H7 (cell line): ENCODE measurements at regions not wholly inside any gene's neighbourhood (a gene's known extent, or its start where the extent isn't known, plus 50 kb on each side); places are given as distances from the start of the nearest gene placed in this dataset.
"Not testable (repeated sequence)": the region's sequence is repeated elsewhere in the genome, so short reads cannot be mapped to it uniquely, and the experiment has no call there.

Experiments
- DNase-seq: peaks from one replicate; pipeline ENCODE4 v3.0.0; 2012
- H3K27me3 ChIP-seq: 2 replicates; pipeline ENCODE4 v1.6.0; 2011; ENCODE audit warnings: mild to moderate bottlenecking, low read length; ENCODE audit not compliant: control insufficient read depth, insufficient read depth
- H3K36me3 ChIP-seq: replicated peaks from 2 replicates; pipeline ENCODE4 v1.5.1; 2011; ENCODE audit warnings: low read length; ENCODE audit not compliant: control insufficient read depth, insufficient read depth
- H3K4me3 ChIP-seq: 2 replicates; pipeline ENCODE4 v1.5.1; 2011; ENCODE audit warnings: low read depth, mild to moderate bottlenecking, control low read depth, low read length, moderate library complexity; ENCODE audit not compliant: insufficient read depth

DNA sequence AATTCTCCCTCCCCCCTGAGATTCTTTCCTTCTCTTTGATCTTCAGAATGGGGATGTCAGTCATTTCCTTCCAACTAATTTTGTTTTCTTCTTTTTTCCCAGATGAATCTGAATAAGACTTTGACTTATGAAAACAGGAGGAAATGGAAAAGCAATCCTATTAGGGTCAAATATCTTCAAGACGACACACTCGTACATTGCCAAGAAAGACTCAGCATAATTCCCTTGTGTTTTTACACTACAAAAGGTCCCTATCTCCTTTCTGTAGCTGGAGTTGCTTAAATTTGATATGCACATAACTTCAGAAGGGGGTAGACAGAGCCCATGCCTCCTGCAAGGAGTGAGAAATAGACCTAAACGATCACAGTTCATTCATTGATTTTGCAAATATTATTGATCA lies 230.3 kb upstream of the RBBP8 start:
- Histone ChIP-seq H3K36me3 (no peaks in the 10 kb centered on the region), H3K27me3 (no peaks in the 10 kb centered on the region), H3K4me3 (no peak overlapping the region)
- DNase-seq, result no peak

DNA sequence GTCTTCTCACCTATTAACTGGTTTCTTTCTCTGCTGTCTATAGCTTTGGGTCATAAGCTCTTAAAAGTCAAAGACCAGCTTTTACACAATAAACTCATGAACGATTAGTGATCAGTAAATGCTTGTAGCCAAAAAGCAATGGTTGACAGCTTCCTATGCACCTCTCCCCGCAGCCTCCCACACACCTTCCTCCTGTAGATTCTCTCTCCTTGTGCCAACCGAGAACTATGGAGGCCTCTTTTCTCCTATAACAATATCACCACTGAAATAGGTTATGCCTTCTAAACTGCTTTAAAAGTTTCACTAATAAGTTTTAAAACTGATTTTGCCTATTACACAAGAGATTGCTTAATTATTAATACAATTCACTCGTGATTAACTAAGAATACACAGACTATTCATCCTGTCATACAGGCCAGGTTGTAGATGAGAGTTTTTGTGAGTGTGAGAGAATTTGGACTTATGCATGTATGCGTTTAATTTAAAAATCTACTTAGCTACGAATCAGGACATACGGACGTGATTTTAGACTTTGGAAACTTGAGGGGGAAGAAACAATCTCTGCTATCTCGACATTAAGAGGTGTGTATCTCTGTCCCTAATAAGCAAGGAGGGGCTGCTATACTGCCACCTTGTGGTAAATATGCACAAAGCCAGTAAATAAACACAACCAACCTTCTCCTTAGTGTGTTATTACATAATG lies 229.1 kb upstream of the RBBP8 start:
- DNase-seq, result peak; percentile 72
- no peak overlapping the region for H3K4me3 ChIP-seq
- H3K36me3 ChIP-seq, result no peaks in the 10 kb centered on the region
- H3K27me3 ChIP-seq, result no peaks in the 10 kb centered on the region

DNA sequence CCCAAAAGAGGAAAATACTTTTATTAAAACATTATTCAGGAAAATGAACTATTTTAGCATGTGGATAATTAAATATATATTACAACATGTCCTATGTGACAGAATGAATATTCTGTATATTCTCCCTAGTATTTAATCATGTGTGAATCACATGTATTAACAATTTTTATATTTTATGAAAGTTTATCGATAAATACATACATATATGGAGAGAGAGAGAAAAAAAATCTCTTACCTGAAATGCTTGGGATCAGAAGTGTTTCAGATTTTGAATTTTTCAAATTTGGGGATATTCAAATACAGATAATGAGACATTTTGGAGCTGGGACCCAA lies 228.6 kb upstream of the RBBP8 start:
- no peaks in the 10 kb centered on the region for H3K36me3 ChIP-seq
- no peak for DNase-seq
- H3K27me3 ChIP-seq, result no peaks in the 10 kb centered on the region
- H3K4me3 ChIP-seq, result no peak overlapping the region

DNA sequence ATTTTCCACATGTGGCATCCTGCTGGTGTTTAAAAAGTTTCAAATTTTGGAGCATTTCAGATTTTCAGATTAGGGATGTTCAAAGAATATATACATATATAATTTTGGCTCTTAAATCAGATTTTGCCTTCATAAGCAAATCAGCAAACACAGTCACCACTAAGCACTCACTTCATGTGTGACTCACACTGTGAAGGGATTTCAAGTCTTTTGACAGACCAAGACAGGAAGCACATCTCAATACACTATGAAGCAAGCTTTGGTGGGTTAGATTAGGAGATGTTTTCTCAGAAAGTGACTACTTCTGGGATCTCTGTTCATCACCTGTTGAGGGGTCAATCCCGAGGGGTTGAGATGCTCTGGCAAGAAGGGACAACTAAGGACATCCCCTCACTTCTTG lies 227.8 kb upstream of the RBBP8 start:
- H3K36me3 ChIP-seq, result no peaks in the 10 kb centered on the region
- H3K27me3 ChIP-seq, result no peaks in the 10 kb centered on the region
- DNase-seq, result no peak
- H3K4me3 ChIP-seq, result no peak overlapping the region

DNA sequence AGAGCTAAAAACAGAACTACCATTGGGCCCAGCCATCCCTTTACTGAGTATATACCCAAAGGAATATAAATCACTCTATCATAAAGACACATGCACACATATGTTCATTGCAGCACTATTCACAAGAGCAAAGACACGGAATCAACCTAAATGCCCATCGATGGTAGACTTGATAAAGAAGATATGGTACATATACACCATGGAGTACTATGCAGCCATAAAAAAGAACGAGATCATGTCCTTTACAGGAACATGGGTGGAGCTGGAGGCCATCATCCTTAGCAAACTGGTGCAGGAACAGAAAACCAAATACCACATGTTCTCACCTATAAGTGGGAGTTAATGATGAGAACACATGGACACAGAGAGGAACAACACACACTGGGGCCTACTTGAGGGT lies 227.1 kb upstream of the RBBP8 start:
- not testable (repeated sequence) for H3K4me3 ChIP-seq, H3K27me3 ChIP-seq, DNase-seq, H3K36me3 ChIP-seq

DNA sequence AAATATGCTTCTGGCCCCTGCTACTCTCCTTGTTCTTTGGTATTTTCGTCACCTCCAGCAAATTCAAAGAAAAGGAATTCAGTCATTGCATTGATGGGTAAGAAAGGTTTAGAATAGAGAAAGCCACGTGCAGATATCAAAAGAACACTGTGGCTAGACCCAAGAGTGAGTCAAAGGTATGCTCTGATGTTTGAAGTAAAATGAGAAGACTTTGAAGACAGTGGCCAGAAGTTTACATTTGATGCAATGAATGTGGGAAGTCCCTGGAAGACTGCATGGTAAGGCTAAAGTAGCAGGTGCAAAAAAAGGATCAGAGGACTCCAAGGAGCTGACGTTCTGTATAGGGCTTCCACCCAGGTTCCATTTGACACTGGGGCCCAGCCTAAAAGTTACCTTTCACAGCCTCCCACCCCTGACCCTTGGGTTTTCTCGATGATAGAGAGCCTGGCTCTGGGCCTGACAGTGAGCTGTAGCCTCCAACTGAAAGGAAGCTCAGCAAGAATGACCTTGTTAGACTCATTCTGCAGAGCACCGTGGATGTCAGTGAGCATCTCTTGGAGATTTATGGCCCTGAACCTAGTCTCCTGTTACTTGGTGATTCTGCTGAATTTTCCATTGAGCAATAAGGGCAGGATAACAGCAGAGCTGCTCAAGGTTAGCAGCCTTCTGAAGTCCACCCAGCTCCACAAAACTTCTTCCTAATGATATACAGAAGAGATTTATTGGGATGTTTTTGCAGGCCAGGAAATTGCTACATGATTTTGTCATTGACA lies 223.7 kb upstream of the RBBP8 start:
- no peak for DNase-seq
- H3K4me3 ChIP-seq, result no peak overlapping the region
- H3K27me3 ChIP-seq, result no peaks in the 10 kb centered on the region
- no peaks in the 10 kb centered on the region for H3K36me3 ChIP-seq

DNA sequence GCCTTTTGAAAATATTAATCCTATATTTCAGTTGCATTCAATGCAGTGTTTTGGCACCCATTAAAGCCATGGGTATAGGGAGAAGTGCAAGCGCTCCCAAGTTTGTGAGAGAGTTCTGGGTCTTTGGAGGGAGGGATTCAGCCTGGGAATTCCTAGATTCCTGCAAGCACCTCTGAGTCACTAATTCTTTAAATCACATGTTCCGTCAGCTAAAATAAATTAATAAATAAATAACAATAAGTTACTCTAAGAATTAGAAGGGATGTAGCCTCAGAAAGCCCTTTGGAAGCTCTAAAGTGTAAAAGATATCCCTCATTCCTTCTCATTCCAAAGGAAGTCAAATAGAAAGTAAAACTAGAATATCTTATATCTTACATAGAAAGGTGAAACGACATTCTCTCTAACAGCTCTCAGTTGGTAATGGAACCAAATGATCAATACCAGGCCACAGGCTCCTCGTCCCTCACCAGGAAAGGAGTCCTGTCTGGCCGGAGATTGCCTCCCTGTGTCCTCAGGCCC lies 222.4 kb upstream of the RBBP8 start:
- H3K4me3 ChIP-seq, result no peak overlapping the region
- no peak for DNase-seq
- no peaks in the 10 kb centered on the region for H3K36me3 ChIP-seq
- H3K27me3 ChIP-seq, result no peaks in the 10 kb centered on the region

DNA sequence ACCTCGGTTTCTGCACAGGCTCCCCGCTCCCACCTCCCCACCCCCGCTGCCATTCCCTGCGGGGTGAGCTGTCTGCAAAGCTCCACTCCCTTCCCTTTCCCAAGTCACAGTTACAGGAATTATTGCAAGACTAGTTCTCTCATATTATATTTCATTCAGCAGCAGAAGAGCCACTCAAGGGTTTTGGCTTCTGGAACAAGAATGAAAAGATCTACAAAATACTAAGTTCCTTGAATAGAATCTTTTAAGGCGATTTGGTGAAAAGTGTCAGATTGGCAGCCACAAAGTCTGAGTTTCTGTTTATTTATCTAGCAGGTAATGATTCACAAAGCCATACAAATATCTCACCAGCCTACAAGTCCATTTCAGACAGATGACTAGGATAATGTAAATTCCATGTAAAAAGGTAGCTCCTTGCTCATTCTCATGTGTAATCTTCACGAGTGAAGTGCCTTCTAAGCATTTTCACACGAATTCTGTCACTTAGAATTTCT lies 221.9 kb upstream of the RBBP8 start:
- no peak overlapping the region for H3K4me3 ChIP-seq
- H3K36me3 ChIP-seq, result no peaks in the 10 kb centered on the region
- peak; percentile 61 for DNase-seq
- H3K27me3 ChIP-seq, result no peaks in the 10 kb centered on the region

DNA sequence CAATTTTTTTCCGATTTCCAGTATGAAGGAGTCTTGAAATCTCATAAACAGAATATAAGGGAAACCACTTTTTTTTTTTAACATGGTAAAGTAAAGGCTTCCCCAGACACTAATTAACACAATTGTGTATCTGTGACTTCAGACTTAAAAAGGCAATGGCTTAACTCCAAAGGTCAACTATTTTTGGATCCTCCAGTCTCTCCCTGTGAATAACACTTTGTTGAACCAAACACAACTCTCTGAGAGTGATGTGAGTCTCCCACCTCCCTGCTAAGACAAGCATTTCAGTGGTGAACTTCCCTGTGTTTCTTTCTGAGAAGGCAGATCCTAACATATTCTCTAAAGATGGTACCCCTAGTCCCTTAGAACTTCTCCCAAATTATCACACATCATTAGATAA lies 219.6 kb upstream of the RBBP8 start:
- DNase-seq, result no peak
- no peaks in the 10 kb centered on the region for H3K27me3 ChIP-seq
- H3K4me3 ChIP-seq, result no peak overlapping the region
- no peaks in the 10 kb centered on the region for H3K36me3 ChIP-seq

DNA sequence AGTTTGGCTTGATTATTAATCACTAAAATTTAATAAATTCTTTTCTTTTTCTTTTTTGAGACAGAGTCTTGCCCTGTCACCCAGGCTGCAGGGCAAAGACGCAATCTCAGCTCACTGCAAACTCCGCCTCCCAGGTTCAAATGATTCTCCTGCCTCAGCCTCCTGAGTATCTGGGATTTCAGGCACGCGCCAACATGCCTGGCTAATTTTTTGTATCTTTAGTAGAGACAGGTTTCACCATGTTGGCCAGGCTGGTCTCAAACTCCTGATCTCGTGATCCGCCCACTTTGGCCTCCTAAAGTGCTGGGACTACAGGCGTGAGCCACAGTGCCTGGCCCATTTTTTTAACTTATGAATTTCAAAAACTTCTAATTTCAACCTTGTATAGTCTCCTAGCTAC lies 215.6 kb upstream of the RBBP8 start:
- H3K27me3 ChIP-seq, H3K4me3 ChIP-seq: not testable (repeated sequence)

DNA sequence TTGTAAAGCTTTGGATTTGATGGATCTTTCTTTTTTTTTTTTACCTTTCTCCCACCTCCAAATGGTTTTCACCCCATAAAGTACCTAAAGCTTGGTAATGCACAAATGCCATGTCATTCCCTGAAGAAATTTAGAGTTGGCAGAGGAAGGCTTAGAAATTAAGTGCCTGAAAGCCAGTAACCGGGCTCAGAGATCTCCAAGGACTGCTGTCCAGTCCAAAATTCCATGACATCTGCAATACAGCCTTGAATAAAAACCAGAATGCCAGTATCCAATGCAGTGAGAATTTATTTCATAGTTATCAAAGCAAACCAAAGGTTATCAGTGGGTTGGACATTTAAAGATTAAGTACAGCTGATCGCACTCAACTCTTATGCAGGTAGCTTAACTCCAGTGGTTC lies 209.9 kb upstream of the RBBP8 start:
- no peaks in the 10 kb centered on the region for H3K36me3 ChIP-seq
- no peak overlapping the region for H3K4me3 ChIP-seq
- no peaks in the 10 kb centered on the region for H3K27me3 ChIP-seq
- no peak for DNase-seq

More for the DNA sequence above, 215.6 kb upstream of the RBBP8 start:
- not testable (repeated sequence) for H3K36me3 ChIP-seq, DNase-seq

DNA sequence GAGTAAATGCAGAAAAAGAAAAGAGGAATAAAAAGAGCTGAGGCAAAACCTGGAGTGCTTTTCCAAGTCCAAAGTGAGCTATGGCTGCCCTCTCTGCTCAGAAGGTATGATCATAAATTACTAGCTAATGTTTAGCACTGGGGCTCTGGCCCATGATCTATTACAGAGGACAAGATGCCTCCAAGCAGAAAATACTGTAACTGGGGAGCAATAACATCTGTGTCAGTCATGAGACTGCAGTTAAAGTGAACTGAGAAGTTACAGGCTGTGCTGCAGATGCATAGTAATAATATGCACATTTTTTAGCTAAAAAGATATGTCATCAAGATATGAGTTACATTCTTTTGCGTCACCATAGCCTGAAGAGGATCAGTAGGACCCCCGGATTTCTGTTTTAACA lies 209.4 kb upstream of the RBBP8 start:
- Histone ChIP-seq H3K36me3 (no peaks in the 10 kb centered on the region), H3K27me3 (no peaks in the 10 kb centered on the region), H3K4me3 (no peak overlapping the region)
- no peak for DNase-seq

DNA sequence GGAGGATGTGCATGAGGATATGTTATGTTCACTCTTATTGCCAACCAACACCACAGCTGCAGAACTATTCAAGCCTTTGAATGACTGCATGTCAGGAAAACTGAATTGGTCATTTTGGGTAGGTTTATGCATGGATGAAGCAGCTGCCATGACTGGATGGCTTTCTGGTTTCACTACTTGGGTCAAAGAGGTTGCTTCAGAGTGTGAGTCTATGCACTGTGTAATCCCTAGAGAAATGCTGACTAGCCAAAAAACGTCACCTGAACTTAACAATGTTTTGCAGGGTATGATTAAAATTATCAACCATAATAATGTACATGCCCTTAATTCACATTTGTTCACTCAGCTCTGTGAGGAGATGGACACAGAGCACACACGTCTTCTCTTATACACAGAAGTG lies 206.7 kb upstream of the RBBP8 start:
- Histone ChIP-seq H3K36me3 (no peaks in the 10 kb centered on the region), H3K4me3 (no peak overlapping the region), H3K27me3 (no peaks in the 10 kb centered on the region)
- no peak for DNase-seq

DNA sequence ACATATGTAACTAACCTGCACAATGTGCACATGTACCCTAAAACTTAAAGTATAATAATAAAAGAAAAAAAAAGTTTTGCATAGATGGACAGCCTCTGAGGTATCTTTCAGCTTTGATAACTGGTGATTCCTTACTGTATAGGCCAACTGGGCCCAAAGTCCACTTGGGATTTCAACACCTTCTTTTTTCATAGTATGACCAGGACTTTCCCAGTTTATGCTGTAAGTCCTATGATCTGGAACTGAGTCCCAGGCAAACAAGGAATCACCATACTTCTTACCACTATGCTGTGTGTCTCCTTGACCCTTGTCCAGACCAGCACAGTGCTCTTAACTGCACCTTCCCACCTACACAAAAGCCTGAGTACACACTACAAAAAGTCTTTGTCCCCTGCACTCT lies 205.1 kb upstream of the RBBP8 start:
- Histone ChIP-seq H3K4me3 (no peak overlapping the region), H3K27me3 (no peaks in the 10 kb centered on the region), H3K36me3 (no peaks in the 10 kb centered on the region)
- DNase-seq, result no peak

DNA sequence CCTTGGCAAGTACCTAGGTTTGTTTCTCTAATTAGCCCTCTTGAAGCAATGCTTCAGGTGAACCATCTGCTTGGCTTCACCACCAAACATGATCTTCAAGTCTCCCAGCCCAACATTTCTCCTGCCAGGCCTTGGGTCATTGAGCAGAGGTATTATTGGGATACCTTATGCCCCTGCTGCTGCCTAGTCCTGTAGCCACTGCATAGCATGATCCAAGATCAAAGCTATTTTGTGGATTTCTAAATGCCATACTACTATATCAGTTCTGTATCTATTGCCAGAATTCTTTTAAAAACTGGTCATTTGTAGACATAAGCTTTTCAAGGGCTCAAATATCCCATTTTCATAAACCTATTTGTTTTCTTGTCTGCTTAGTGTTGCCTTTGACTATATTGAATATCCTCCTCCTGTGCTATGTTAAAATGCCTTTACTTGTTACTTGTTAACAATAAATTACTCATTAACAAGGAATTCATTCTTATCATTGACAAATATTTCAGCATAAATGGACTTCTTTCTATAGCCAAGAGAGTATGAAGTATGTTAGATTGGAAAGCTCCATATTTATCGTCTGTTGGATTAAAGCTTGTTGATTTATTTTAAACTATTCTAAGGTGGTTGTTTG lies 204.5 kb upstream of the RBBP8 start:
- no peak for DNase-seq
- no peaks in the 10 kb centered on the region for H3K36me3 ChIP-seq
- no peaks in the 10 kb centered on the region for H3K27me3 ChIP-seq
- no peak overlapping the region for H3K4me3 ChIP-seq
